ENCODE measurements at regions not wholly inside any gene's neighbourhood (a gene's known extent, or its start where the extent isn't known, plus 50 kb on each side); places are given as distances from the start of the nearest gene placed in this dataset.

DNA sequence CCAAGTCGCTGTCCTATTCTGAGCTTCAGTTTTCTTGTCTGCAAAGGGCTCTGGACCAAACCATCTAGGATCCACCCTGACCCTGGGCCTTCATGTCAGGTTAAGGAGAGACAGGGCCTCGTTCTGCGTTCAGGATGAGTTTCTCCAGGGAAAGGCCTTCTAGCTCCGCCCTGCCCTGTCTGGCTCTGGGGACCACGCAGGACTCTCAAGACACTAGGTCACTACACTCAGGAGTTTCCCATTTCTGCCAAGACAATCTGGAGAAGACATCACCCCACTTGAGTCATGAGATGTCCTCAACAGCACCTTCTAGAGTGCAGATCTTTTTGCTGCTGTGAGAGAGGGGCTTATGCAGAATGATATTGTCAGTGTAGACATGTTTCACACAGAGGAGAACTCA lies 53.2 kb upstream of the KCNMB1 start:
- TF ChIP-seq MEF2A (IDR thresholded peaks at IDR 0.05; ENCODE audit: borderline replicate concordance, low read depth) (no peak), GATA2 (CRISPR knock-in tag; IDR thresholded peaks at IDR 0.05) (no peak)
